ENCODE measurements at regions not wholly inside any gene's neighbourhood (a gene's known extent, or its start where the extent isn't known, plus 50 kb on each side); places are given as distances from the start of the nearest gene placed in this dataset.

DNA sequence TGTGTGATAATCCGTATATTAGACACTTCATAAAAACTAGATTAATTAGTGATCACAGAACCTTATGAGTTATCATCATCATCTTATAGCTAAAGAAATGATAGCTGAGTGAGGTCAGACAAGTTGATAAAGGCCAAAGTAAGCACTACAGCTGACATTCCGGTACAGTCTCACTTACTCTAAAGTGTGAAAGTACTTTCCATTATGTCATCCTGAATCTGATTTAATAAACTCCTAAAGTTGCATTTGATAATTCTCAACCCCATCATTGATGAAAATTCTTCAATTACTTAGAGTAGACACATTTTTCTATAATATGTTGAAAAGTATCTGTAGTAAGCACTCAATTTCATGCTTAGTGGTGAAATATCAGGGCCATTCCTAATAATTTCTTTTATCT lies 385.2 kb upstream of the CHD6 start:
- Histone ChIP-seq H3K36me3 (ENCODE audit: control insufficient read depth in 1 of 2, insufficient read depth in 2 of 2, low read length in 2 of 2) (no peaks in the 10 kb centered on the region), H3K4me2 (ENCODE audit: low read length) (no peak overlapping the region), H3K79me2 (ENCODE audit: insufficient read depth, low read length) (no peaks in the 10 kb centered on the region), H4K20me1 (ENCODE audit: insufficient read depth) (no peaks in the 10 kb centered on the region), H3K9me2 (ENCODE audit: insufficient read depth) (no peaks in the 10 kb centered on the region), H3K9me3 (ENCODE audit: control insufficient read depth in 1 of 2, insufficient read depth in 1 of 2, low read depth in 1 of 2, low read length in 2 of 2) (peaks cover 0 to 3% of the 10 kb centered on the region in 2 experiments; a peak in 2 of 4 replicates), H3K9ac (ENCODE audit: low read length) (no peak overlapping the region), H3K27me3 (ENCODE audit: insufficient read depth, low read length) (no peaks in the 10 kb centered on the region), H3K4me3 (replicated peaks in 1 of 2; ENCODE audit: low read depth in 1 of 2, low read length in 2 of 2) (no peak overlapping the region), H3K4me1 (ENCODE audit: control insufficient read depth in 1 of 2, insufficient read depth in 2 of 2, low read length in 2 of 2) (no peaks in the 10 kb centered on the region), H3K27ac (ENCODE audit: low read depth, low read length) (no peak overlapping the region), H2AFZ (ENCODE audit: low read depth, low read length, poor library complexity, severe bottlenecking) (no peak overlapping the region)
- ChIA-PET POLR2A (no interaction called here), RAD21 (ENCODE audit: low non-redundant PET in 1 of 2, low total read pairs in 2 of 2, uncharacterized antibody in 2 of 2, unreplicated experiment in 2 of 2) (no interaction called here), CTCF (no interaction called here)
- intact Hi-C loops (cut with micrococcal nuclease): no loop called here
- BruUV-seq (replicated peaks): no TSS peak
- DNase-seq (ENCODE audit: low read depth, low spot score) (no peak), ATAC-seq (no peak)
- TF ChIP-seq, protein P1, sequence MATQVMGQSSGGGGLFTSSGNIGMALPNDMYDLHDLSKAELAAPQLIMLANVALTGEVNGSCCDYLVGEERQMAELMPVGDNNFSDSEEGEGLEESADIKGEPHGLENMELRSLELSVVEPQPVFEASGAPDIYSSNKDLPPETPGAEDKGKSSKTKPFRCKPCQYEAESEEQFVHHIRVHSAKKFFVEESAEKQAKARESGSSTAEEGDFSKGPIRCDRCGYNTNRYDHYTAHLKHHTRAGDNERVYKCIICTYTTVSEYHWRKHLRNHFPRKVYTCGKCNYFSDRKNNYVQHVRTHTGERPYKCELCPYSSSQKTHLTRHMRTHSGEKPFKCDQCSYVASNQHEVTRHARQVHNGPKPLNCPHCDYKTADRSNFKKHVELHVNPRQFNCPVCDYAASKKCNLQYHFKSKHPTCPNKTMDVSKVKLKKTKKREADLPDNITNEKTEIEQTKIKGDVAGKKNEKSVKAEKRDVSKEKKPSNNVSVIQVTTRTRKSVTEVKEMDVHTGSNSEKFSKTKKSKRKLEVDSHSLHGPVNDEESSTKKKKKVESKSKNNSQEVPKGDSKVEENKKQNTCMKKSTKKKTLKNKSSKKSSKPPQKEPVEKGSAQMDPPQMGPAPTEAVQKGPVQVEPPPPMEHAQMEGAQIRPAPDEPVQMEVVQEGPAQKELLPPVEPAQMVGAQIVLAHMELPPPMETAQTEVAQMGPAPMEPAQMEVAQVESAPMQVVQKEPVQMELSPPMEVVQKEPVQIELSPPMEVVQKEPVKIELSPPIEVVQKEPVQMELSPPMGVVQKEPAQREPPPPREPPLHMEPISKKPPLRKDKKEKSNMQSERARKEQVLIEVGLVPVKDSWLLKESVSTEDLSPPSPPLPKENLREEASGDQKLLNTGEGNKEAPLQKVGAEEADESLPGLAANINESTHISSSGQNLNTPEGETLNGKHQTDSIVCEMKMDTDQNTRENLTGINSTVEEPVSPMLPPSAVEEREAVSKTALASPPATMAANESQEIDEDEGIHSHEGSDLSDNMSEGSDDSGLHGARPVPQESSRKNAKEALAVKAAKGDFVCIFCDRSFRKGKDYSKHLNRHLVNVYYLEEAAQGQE (IDR thresholded peaks at IDR 0.05; ENCODE audit: low read depth): no peak
- TF ChIP-seq POLR2A (IDR thresholded peaks at IDR 0.05; ENCODE audit: borderline replicate concordance, extremely low read depth, insufficient read depth, insufficient read length) (no peak), CBX3 (IDR thresholded peaks at IDR 0.05; ENCODE audit: low read depth) (no peak)
- TF ChIP-seq, protein P2, sequence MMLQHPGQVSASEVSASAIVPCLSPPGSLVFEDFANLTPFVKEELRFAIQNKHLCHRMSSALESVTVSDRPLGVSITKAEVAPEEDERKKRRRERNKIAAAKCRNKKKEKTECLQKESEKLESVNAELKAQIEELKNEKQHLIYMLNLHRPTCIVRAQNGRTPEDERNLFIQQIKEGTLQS (IDR thresholded peaks at IDR 0.05): no peak

DNA sequence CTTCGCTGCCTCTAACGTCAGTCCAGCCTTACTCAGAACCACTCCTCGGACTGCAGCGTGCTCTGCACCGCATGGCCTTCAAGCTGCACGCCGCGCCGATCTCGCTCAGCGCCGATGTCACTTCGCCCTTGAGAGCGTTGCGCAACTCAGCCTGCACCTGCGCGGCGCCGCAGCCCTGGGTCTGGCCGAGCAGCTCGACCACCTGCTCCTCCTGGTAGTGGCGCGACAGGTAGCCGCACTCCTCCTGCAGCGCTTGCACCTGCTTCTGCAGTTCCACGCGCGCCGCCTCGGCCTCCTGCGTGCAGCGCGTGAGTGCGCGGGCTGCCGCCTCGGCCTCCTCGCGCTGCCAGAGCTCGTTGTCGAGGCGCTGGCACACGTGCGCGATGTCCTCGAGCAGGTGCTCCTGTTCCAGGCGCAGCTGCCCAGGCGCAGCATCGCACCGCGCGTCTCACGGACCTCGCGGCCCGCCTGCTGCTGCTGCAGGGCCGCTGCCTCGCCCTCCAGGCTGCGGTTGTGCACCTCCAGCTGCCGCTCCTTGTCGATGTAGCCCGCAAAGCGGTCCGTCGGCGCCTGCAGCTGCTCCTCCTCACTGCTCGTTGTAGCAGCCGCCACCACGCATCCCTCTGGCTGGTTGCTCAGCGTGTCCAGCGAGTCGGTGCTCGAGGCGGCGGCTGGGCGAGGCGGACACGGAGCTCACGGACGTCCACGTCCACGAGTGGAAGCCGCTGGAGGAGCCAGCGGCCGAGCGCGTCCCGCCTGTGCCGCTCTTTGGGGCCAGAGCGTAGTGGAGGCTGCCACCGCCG lies 380.6 kb upstream of the CHD6 start:
- Histone ChIP-seq H3K79me2 (ENCODE audit: insufficient read depth, low read length) (no peaks in the 10 kb centered on the region), H3K4me3 (replicated peaks in 1 of 2; ENCODE audit: low read depth in 1 of 2, low read length in 2 of 2) (no peak overlapping the region)
- CTCF ChIA-PET: no interaction called here
- TF ChIP-seq FOSL1 (IDR thresholded peaks at IDR 0.05; ENCODE audit: low read depth): no peak
- no peak for TF ChIP-seq ELF1 (IDR thresholded peaks at IDR 0.05; ENCODE audit: borderline replicate concordance, low read depth)
- no peak for TF ChIP-seq EZH2 (IDR thresholded peaks at IDR 0.05)
- TF ChIP-seq EGR1 (IDR thresholded peaks at IDR 0.05; ENCODE audit: low read depth): no peak
- TF ChIP-seq, protein P3, sequence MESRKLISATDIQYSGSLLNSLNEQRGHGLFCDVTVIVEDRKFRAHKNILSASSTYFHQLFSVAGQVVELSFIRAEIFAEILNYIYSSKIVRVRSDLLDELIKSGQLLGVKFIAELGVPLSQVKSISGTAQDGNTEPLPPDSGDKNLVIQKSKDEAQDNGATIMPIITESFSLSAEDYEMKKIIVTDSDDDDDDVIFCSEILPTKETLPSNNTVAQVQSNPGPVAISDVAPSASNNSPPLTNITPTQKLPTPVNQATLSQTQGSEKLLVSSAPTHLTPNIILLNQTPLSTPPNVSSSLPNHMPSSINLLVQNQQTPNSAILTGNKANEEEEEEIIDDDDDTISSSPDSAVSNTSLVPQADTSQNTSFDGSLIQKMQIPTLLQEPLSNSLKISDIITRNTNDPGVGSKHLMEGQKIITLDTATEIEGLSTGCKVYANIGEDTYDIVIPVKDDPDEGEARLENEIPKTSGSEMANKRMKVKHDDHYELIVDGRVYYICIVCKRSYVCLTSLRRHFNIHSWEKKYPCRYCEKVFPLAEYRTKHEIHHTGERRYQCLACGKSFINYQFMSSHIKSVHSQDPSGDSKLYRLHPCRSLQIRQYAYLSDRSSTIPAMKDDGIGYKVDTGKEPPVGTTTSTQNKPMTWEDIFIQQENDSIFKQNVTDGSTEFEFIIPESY (IDR thresholded peaks at IDR 0.05; ENCODE audit: extremely low read depth, insufficient replicate concordance, low read length): no peak
- TF ChIP-seq, protein P1 (IDR thresholded peaks at IDR 0.05; ENCODE audit: low read depth): no peak
- TF ChIP-seq CEBPB (IDR thresholded peaks at IDR 0.05; ENCODE audit: low read depth): no peak

More for the DNA sequence above, 380.6 kb upstream of the CHD6 start:
- ATAC-seq: no peak
- Histone ChIP-seq H3K4me2 (ENCODE audit: low read length) (no peak overlapping the region), H2AFZ (ENCODE audit: low read depth, low read length, poor library complexity, severe bottlenecking) (no peak overlapping the region), H3K9me3 (ENCODE audit: control insufficient read depth in 1 of 2, insufficient read depth in 1 of 2, low read depth in 1 of 2, low read length in 2 of 2) (no peaks in the 10 kb centered on the region; a peak in 2 of 4 replicates), H4K20me1 (ENCODE audit: insufficient read depth) (no peaks in the 10 kb centered on the region), H3K4me1 (ENCODE audit: control insufficient read depth in 1 of 2, insufficient read depth in 2 of 2, low read length in 2 of 2) (no peaks in the 10 kb centered on the region), H3K36me3 (ENCODE audit: control insufficient read depth in 1 of 2, insufficient read depth in 2 of 2, low read length in 2 of 2) (no peaks in the 10 kb centered on the region), H3K27me3 (ENCODE audit: insufficient read depth, low read length) (no peaks in the 10 kb centered on the region), H3K9ac (ENCODE audit: low read length) (no peak overlapping the region), H3K27ac (ENCODE audit: low read depth, low read length) (no peak overlapping the region), H3K9me2 (ENCODE audit: insufficient read depth) (no peaks in the 10 kb centered on the region)
- intact Hi-C loops (cut with micrococcal nuclease): no loop called here
- POLR2A ChIA-PET: no interaction called here
- RAD21 ChIA-PET (ENCODE audit: low non-redundant PET in 1 of 2, low total read pairs in 2 of 2, uncharacterized antibody in 2 of 2, unreplicated experiment in 2 of 2): no interaction called here
- BruUV-seq (replicated peaks): no TSS peak
- no peak for DNase-seq (ENCODE audit: low read depth, low spot score)
